Mucosa of stomach (tissue), 1 donor: ENCODE measurements at regions not wholly inside any gene's neighbourhood (a gene's known extent, or its start where the extent isn't known, plus 50 kb on each side); places are given as distances from the start of the nearest gene placed in this dataset.

ENCODE experiments used
- H3K27me3 ChIP-seq: one replicate; pipeline ENCODE4 v1.7.0; 2013; ENCODE audit warnings: mild to moderate bottlenecking, low read length; ENCODE audit not compliant: control insufficient read depth, insufficient read depth
- H3K36me3 ChIP-seq: one replicate; pipeline ENCODE4 v1.7.0; 2013; ENCODE audit warnings: low read length; ENCODE audit not compliant: control insufficient read depth, insufficient read depth
- H3K4me1 ChIP-seq: one replicate; pipeline ENCODE4 v1.7.0; 2013; ENCODE audit warnings: mild to moderate bottlenecking, low read length; ENCODE audit not compliant: control insufficient read depth, insufficient read depth
- H3K4me3 ChIP-seq: one replicate; pipeline ENCODE4 v1.7.0; 2013; ENCODE audit warnings: low read length
- H3K9ac ChIP-seq: one replicate; pipeline ENCODE4 v1.7.0; 2013; ENCODE audit warnings: mild to moderate bottlenecking, low read length, moderate library complexity
- H3K9me3 ChIP-seq: one replicate; pipeline ENCODE4 v1.7.0; 2013; ENCODE audit warnings: mild to moderate bottlenecking, low read length, moderate library complexity; ENCODE audit not compliant: control insufficient read depth
- donor health status: Pancreatic carcinoma.

GRCh38 chr2:196586511-196586991, 53.0 kb upstream of the CCDC150 start:
- Histone ChIP-seq H3K9me3 (no peaks in the 10 kb centered on the region), H3K4me1 (no peaks in the 10 kb centered on the region), H3K9ac (no peak overlapping the region), H3K36me3 (no peaks in the 10 kb centered on the region), H3K4me3 (no peak overlapping the region), H3K27me3 (peaks cover 16% of the 10 kb centered on the region)

DNA sequence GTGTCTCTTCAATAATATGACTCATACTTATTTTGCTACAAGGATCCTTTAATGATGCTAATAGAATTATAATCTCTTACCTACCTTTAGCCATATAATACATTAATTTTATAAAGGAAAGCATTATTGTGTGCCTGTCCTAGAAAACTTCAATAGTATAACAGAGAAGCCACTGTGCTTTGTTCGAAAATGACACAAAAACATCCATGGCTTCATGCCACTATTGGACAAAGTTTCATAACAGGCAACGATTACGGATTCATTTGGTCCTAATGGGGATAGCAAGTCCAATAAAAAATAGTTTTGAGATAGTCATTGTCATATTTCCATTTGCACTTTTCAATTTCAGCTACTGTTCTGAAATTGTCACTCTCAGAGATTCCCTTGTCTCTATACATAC, 52.5 kb upstream of the CCDC150 start:
- Histone ChIP-seq H3K4me1 (no peaks in the 10 kb centered on the region), H3K36me3 (no peaks in the 10 kb centered on the region), H3K4me3 (no peak overlapping the region), H3K27me3 (peaks cover 20% of the 10 kb centered on the region), H3K9me3 (no peaks in the 10 kb centered on the region), H3K9ac (no peak overlapping the region)

GRCh38 chr2:196587739-196588138, 51.8 kb upstream of the CCDC150 start:
- Histone ChIP-seq H3K27me3 (peaks cover 25% of the 10 kb centered on the region), H3K9ac (no peak overlapping the region), H3K4me3 (no peak overlapping the region), H3K36me3 (no peaks in the 10 kb centered on the region), H3K4me1 (no peaks in the 10 kb centered on the region), H3K9me3 (no peaks in the 10 kb centered on the region)

DNA sequence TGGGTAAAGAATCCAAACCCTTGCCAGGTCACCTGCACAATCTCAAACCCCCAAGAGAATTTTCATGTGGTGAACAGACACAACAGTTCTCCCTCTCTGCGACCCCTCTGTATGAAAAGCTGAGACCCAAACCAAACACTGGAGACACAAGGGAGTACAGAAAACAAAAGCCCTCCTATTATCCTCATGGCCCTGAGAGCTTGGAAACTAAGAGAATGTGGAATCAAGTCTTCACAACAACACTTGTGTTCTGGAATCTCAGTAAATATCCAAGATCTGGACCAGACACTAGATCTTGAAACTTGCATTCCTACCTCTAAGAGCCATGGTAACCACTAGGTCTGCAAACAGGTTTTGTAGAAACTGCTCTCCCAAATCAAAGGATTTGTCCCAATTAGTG, 50.1 kb upstream of the CCDC150 start:
- Histone ChIP-seq H3K36me3 (no peaks in the 10 kb centered on the region), H3K4me1 (no peaks in the 10 kb centered on the region), H3K27me3 (peaks cover 34% of the 10 kb centered on the region), H3K9me3 (no peaks in the 10 kb centered on the region), H3K4me3 (no peak overlapping the region), H3K9ac (no peak overlapping the region)
